GM23338 (cell line): ENCODE measurements at regions not wholly inside any gene's neighbourhood (a gene's known extent, or its start where the extent isn't known, plus 50 kb on each side); places are given as distances from the start of the nearest gene placed in this dataset.

Experiments used
- ATAC-seq: fragments of 200-7000 bp; cut with Tn5 transposase; 3 replicates; pipeline ENCODE4 v1.9.1; 2020
- DNase-seq: peaks from one replicate; pipeline ENCODE4 v3.0.0-alpha.2; 2015; ENCODE audit warnings: low spot score
- H2AFZ ChIP-seq: fragments of 200-600 bp; sonication (generic); 2 replicates; pipeline ENCODE4 v1.8.0; 2016; ENCODE audit warnings: antibody characterized with exemption, mild to moderate bottlenecking, moderate library complexity
- H3F3A ChIP-seq: fragments of 200-600 bp; sonication (generic); replicated peaks from 2 replicates; pipeline ENCODE4 v1.8.0; 2017; ENCODE audit warnings: antibody characterized with exemption, mixed run types, low read depth
- H3K27ac ChIP-seq: fragments of 200-600 bp; sonication (generic); 2 replicates; pipeline ENCODE4 v1.6.1; 2016; ENCODE audit warnings: low read depth
- H3K27me3 ChIP-seq: fragments of 200-600 bp; sonication (generic); 2 replicates; pipeline ENCODE4 v1.8.0; 2016; ENCODE audit warnings: mild to moderate bottlenecking, mixed run types, moderate library complexity; ENCODE audit not compliant: insufficient read depth
- H3K36me3 ChIP-seq: fragments of 200-600 bp; sonication (generic); 2 replicates; pipeline ENCODE4 v1.8.0; 2016; ENCODE audit warnings: mild to moderate bottlenecking; ENCODE audit not compliant: insufficient read depth
- H3K4me1 ChIP-seq: fragments of 200-600 bp; sonication (generic); 2 replicates; pipeline ENCODE4 v1.8.0; 2016; ENCODE audit warnings: mild to moderate bottlenecking, moderate library complexity; ENCODE audit not compliant: insufficient read depth
- H3K4me2 ChIP-seq: fragments of 200-600 bp; sonication (generic); 2 replicates; pipeline ENCODE4 v1.7.1; 2017; ENCODE audit warnings: mixed run types
- H3K4me3 ChIP-seq: fragments of 200-600 bp; sonication (generic); 2 replicates; pipeline ENCODE4 v1.6.1; 2016; ENCODE audit warnings: mixed run types
- H3K79me2 ChIP-seq: fragments of 200-600 bp; sonication (generic); replicated peaks from 2 replicates; pipeline ENCODE4 v1.8.0; 2017; ENCODE audit warnings: mild to moderate bottlenecking; ENCODE audit not compliant: insufficient read depth
- H3K9me2 ChIP-seq: fragments of 200-600 bp; sonication (generic); 2 replicates; pipeline ENCODE4 v1.8.0; 2017; ENCODE audit not compliant: insufficient read depth
- H4K20me1 ChIP-seq: fragments of 200-600 bp; sonication (generic); replicated peaks from 2 replicates; pipeline ENCODE4 v1.8.0; 2017; ENCODE audit warnings: mild to moderate bottlenecking; ENCODE audit not compliant: insufficient read depth
- H3K27ac Mint-ChIP-seq: 2 replicates; pipeline ENCODE4 v1.8.0; 2020; ENCODE audit warnings: inconsistent platforms, mild to moderate bottlenecking, moderate library complexity, mixed read lengths
- H3K27me3 Mint-ChIP-seq: 3 replicates; pipeline ENCODE4 v1.8.0; 2022; ENCODE audit warnings: low read depth, mild to moderate bottlenecking, moderate library complexity, mixed read lengths, inconsistent platforms; ENCODE audit not compliant: insufficient read depth, poor library complexity
- H3K36me3 Mint-ChIP-seq: 3 replicates; pipeline ENCODE4 v1.8.0; 2021; ENCODE audit warnings: low read depth, mild to moderate bottlenecking, inconsistent platforms, moderate library complexity, mixed read lengths
- H3K4me1 Mint-ChIP-seq: 3 replicates; pipeline ENCODE4 v1.8.0; 2020; ENCODE audit warnings: mild to moderate bottlenecking, inconsistent platforms, mixed read lengths
- H3K4me3 Mint-ChIP-seq: 3 replicates; pipeline ENCODE4 v1.8.0; 2021; ENCODE audit warnings: moderate library complexity, mild to moderate bottlenecking, inconsistent platforms, mixed read lengths
- H3K9me3 Mint-ChIP-seq: 3 replicates; pipeline ENCODE4 v1.8.0; 2020; ENCODE audit warnings: moderate library complexity, mild to moderate bottlenecking, inconsistent platforms, mixed read lengths
- CREB1 ChIP-seq: fragments of 250-450 bp; sonication (Bioruptor Pico); IDR thresholded peaks from 2 replicates; pipeline ENCODE4 v1.5.0; 2020; ENCODE audit warnings: low read depth, mild to moderate bottlenecking, moderate library complexity
- CTCF ChIP-seq, 2 experiments: fragments of 200-600 bp in 1 of 2; sonication (generic) in 1 of 2; conservative IDR thresholded peaks; 2 replicates each; pipeline versions ENCODE4 v1.5.1 to v1.6.1; 2016 to 2017; ENCODE audit warnings: antibody characterized with exemption in 2 of 2, low read depth in 2 of 2, mild to moderate bottlenecking in 2 of 2, moderate library complexity in 1 of 2
- ETS1 ChIP-seq: IDR thresholded peaks from 2 replicates; pipeline ENCODE4 v1.6.1; 2016; ENCODE audit warnings: antibody characterized with exemption
- EZH2phosphoT487 ChIP-seq: fragments of 200-600 bp; sonication (generic); IDR thresholded peaks from one replicate; pipeline ENCODE4 v1.8.1; 2018; ENCODE audit warnings: antibody characterized with exemption; ENCODE audit not compliant: unreplicated experiment
- JUNB ChIP-seq: IDR thresholded peaks from one replicate; pipeline ENCODE4 v1.6.1; 2016; ENCODE audit warnings: antibody characterized with exemption; ENCODE audit not compliant: unreplicated experiment
- REST ChIP-seq: IDR thresholded peaks from one replicate; pipeline ENCODE4 v1.6.1; 2018; ENCODE audit warnings: antibody characterized with exemption; ENCODE audit not compliant: unreplicated experiment
- STAT1 ChIP-seq: IDR thresholded peaks from one replicate; pipeline ENCODE4 v1.6.1; 2016; ENCODE audit warnings: antibody characterized with exemption; ENCODE audit not compliant: unreplicated experiment
- ZNF114 ChIP-seq: fragments of 250-450 bp; sonication (Bioruptor Pico); IDR thresholded peaks from 2 replicates; pipeline ENCODE4 v1.5.0; 2020; ENCODE audit warnings: mild to moderate bottlenecking, moderate library complexity
- ZNF331 ChIP-seq: fragments of 250-450 bp; sonication (Bioruptor Pico); IDR thresholded peaks from 2 replicates; pipeline ENCODE4 v1.5.0; 2020; ENCODE audit warnings: low read depth, mild to moderate bottlenecking, moderate library complexity
- ZNF462 ChIP-seq: fragments of 250-450 bp; sonication (Bioruptor Pico); IDR thresholded peaks from 2 replicates; pipeline ENCODE4 v1.5.0; 2020; ENCODE audit warnings: mild to moderate bottlenecking, moderate library complexity

GRCh38 chr1:4022715-4023114, 122.6 kb upstream of the C1orf174 start:
- Histone ChIP-seq H4K20me1 (no peaks in the 10 kb centered on the region), H3K4me3 (no peak overlapping the region), H3K27me3 (no peaks in the 10 kb centered on the region), H3K4me2 (no peak overlapping the region), H3K27ac (no peak overlapping the region), H2AFZ (no peak overlapping the region), H3K36me3 (no peaks in the 10 kb centered on the region), H3K4me1 (no peaks in the 10 kb centered on the region), H3K9me2 (no peaks in the 10 kb centered on the region), H3K79me2 (no peaks in the 10 kb centered on the region), H3F3A (no peaks in the 10 kb centered on the region)
- ATAC-seq (no peak), DNase-seq (no peak)
- Mint-ChIP-seq H3K27me3 (peaks cover 18% of the 10 kb centered on the region), H3K36me3 (peaks cover 10% of the 10 kb centered on the region; the same call in 2 of the 3 replicates), H3K27ac (no peak overlapping the region), H3K9me3 (peaks cover 87% of the 10 kb centered on the region), H3K4me3 (no peak overlapping the region), H3K4me1 (no peaks in the 10 kb centered on the region)
- TF ChIP-seq CTCF (conservative IDR thresholded peaks at IDR 0.05; ENCODE audit: low read depth in 2 of 2) (no peak), ZNF114 (CRISPR knock-in tag) (no peak), ZNF462 (CRISPR knock-in tag) (no peak), EZH2phosphoT487 (no peak), ETS1 (no peak), STAT1 (no peak), CREB1 (no peak), ZNF331 (CRISPR knock-in tag) (no peak), REST (no peak), JUNB (no peak)
